HL-60 (cell line): ENCODE measurements at regions not wholly inside any gene's neighbourhood (a gene's known extent, or its start where the extent isn't known, plus 50 kb on each side); places are given as distances from the start of the nearest gene placed in this dataset.

Experiments
- GABPA ChIP-seq: IDR thresholded peaks from 2 replicates; pipeline ENCODE4 v1.6.1; 2012; ENCODE audit warnings: low read depth
- POLR2AphosphoS5 ChIP-seq: IDR thresholded peaks from 2 replicates; pipeline ENCODE4 v1.6.1; 2012; ENCODE audit warnings: low read depth
- REST ChIP-seq: IDR thresholded peaks from 2 replicates; pipeline ENCODE4 v1.6.1; 2012; ENCODE audit warnings: low read depth; ENCODE audit not compliant: insufficient replicate concordance
- SPI1 ChIP-seq: IDR thresholded peaks from 2 replicates; pipeline ENCODE4 v1.6.1; 2012; ENCODE audit warnings: low read depth, mild to moderate bottlenecking, borderline replicate concordance
- TF ChIP-seq, protein P1 (sequence below): IDR thresholded peaks from one replicate; pipeline ENCODE4 v1.5.1; 2011; ENCODE audit warnings: low read length, control low read depth, inconsistent platforms; ENCODE audit not compliant: insufficient read depth

DNA sequence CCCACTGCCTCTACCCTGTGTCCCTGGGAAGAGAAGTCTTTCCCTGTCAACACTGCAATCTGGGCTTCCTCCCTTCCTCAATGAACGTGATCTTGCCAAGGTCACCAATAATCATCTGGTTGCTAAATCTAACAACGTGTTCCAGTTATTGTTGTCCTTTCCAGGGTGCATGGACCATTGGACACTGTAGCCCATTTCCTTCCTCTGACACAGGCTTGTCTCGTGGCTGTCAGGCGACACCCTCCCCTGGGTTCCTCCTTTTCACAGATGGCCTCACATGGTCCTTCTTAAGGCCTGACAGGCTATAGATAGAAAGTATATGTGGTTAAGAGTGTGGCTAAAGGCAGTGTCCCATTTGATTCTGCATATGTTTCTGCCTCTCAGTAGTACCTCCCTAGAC is 67.7 kb upstream of the STARD13 start:
- TF ChIP-seq, protein P1, sequence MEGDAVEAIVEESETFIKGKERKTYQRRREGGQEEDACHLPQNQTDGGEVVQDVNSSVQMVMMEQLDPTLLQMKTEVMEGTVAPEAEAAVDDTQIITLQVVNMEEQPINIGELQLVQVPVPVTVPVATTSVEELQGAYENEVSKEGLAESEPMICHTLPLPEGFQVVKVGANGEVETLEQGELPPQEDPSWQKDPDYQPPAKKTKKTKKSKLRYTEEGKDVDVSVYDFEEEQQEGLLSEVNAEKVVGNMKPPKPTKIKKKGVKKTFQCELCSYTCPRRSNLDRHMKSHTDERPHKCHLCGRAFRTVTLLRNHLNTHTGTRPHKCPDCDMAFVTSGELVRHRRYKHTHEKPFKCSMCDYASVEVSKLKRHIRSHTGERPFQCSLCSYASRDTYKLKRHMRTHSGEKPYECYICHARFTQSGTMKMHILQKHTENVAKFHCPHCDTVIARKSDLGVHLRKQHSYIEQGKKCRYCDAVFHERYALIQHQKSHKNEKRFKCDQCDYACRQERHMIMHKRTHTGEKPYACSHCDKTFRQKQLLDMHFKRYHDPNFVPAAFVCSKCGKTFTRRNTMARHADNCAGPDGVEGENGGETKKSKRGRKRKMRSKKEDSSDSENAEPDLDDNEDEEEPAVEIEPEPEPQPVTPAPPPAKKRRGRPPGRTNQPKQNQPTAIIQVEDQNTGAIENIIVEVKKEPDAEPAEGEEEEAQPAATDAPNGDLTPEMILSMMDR: no peak
- peak; percentile 69; the same call in 1 of the 2 replicates for TF ChIP-seq POLR2AphosphoS5
- no peak for TF ChIP-seq GABPA
- TF ChIP-seq SPI1: peak; percentile 92
- TF ChIP-seq REST: no peak
